ENCODE measurements at regions not wholly inside any gene's neighbourhood (a gene's known extent, or its start where the extent isn't known, plus 50 kb on each side); places are given as distances from the start of the nearest gene placed in this dataset.

DNA sequence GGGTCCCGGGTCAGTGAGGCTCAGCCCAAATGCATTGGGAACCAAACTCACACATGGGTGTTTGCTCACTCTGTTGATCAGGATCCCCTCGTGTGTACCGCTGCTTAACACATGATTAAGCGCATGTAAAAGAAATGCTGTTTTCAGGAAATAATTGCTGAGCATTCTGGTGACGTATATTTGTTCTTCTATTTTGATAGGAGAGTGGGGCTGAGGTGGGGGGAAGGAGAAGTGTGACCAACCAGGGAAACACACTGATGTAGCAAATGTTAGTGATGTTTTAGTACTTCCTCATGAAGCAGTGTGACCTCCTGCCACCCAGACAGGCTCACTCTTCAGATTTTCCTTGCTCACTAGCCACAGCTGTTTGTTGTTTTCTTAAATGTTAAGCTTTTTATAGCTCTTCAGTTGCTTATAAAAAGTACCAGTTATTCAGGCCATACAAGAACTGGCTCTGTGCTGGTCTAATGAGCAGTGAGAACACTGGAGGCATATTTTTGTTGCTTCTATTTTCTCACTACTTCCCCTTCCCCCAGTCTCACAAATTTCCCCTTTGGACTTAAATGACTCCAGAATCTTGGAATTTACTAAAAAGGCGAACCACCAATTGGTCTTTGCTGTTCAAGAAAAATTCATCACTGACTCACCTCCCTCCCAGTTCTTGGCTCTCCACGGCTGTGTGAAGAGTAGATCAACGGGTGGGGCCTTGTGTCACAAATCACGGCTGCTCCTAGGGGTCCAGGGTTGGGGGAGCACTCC lies 79.2 kb upstream of the BACH2 start:
- no peak for TF ChIP-seq CTCF (conservative IDR thresholded peaks at IDR 0.05)
- peak overlapping the region; percentile 90 for H3K27ac ChIP-seq

DNA sequence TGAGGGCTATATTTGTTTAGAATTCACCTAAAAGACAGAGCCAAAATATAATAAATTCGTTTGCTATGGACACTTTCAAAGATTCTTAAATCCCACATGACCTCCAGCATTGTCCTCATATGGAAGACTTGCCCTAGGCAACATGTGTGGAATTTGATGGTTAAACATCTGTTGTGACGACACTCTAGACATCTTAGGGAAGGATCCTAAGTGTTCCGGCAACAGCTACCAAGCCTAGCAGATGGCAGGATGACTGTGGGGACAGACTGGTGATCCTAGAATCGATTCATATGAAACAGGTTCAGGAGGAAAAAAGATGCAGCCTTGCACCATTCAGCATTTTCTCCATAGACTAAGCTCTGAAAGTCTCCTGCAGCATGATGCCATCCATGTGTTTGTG lies 77.6 kb upstream of the BACH2 start:
- peak overlapping the region; percentile 90; the same call in 1 of the 2 replicates for H3K27ac ChIP-seq
- TF ChIP-seq CTCF (conservative IDR thresholded peaks at IDR 0.05), result no peak

GRCh38 chr6:90372885-90373284 lies 76.2 kb upstream of the BACH2 start:
- TF ChIP-seq CTCF (conservative IDR thresholded peaks at IDR 0.05), result no peak
- no peak overlapping the region for H3K27ac ChIP-seq

DNA sequence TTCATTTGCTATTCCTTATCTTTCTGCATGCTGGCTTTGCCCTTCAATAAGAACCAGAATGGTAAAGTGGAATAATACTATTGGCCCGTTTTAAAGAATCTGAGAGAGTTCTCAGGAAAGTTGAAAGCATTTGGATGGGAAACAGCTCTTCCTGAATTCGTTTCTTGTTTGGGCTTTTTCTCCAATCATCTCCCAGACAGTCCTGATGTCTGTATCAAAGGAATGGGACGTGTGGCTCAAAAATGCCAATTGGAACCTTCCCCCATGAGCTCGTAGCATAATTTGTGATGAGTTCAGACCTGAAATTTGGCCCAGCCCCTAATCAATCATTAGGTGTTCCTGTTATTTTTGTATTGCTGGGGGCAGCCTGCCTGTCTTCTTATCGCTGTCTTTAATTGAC lies 75.8 kb upstream of the BACH2 start:
- no peak overlapping the region for H3K27ac ChIP-seq
- no peak for TF ChIP-seq CTCF (conservative IDR thresholded peaks at IDR 0.05)

DNA sequence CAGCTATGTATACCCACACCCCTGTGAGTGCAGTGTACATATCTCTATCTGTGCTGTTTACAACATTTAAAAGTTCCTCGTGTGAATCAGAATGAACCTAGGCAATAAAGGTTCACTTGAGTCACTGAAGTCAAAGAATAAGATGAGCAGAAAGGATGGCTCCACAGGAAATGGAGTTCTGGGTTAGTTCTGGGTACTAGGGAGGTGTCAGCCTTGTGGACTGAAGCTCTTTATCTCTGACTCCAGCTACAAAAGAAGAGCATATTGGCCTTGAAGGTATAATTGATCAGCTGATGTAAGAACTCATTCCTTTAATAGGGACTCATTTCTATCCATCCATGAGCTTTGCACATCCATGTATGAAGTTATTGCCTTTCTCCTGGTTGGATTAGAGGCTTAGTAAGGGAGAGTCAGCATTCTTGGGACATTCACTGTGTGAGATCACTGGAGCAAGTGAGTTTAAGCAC lies 73.9 kb upstream of the BACH2 start:
- no peak for TF ChIP-seq CTCF (conservative IDR thresholded peaks at IDR 0.05)

GRCh38 chr6:90369651-90370050 lies 73.0 kb upstream of the BACH2 start:
- TF ChIP-seq CTCF (conservative IDR thresholded peaks at IDR 0.05), result no peak
- no peak overlapping the region for H3K27ac ChIP-seq

More for the DNA sequence above, 73.9 kb upstream of the BACH2 start:
- no peak overlapping the region for H3K27ac ChIP-seq

DNA sequence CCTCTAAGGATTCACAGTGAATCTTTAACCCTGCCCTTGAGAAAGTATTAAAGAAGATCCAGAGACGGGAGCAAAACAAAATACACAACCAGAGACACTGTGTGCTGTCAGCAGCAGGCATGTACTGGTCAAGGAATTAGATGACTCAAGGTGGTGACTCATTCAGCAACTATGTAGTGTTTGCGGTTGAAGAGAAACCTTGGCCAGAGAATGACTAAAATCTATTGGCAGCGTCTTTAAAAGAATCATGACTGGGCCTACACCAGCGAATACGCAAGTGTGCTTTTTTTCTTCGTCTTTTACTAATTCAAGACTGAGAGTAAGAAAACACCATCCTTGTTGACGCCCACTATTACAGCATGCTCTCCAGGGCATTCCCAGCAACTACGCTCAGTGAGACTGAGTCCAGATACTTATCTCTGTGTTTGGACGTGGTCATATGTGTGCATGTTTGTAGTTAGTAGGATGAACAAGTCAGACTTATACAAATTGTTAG lies 72.4 kb upstream of the BACH2 start:
- H3K27ac ChIP-seq, result 0 out of 2 replicates have a peak overlapping the region, but pooled peaks have one; percentile 19
- TF ChIP-seq CTCF (conservative IDR thresholded peaks at IDR 0.05), result no peak

All from VCaP (cell line).